A549 (cell line): ENCODE measurements at regions not wholly inside any gene's neighbourhood (a gene's known extent, or its start where the extent isn't known, plus 50 kb on each side); places are given as distances from the start of the nearest gene placed in this dataset.

Source experiments
- ATAC-seq, 2 experiments: fragments of 200-7000 bp in 1 of 2; fragments of >200 bp in 1 of 2; cut with Nextera tagmentation in 1 of 2; cut with Tn5 transposase in 1 of 2; 3 replicates each; pipeline versions ENCODE4 v1.8.0 to v1.9.1; 2018 to 2020; ENCODE audit warnings: mild to moderate bottlenecking in 1 of 2, moderate library complexity in 1 of 2
- CTCF ChIA-PET: fragments of 300-600 bp; sonication (Branson Sonifier 250); formaldehyde crosslinking; extraction: SDS; loops from one replicate; lab custom pipeline; 2021; ENCODE audit warnings: antibody characterized with exemption, inconsistent platforms; lab: Yijun Ruan, JAX
- POLR2A ChIA-PET: fragments of 350-600 bp; formaldehyde crosslinking; extraction: SDS; loops from one replicate; lab custom pipeline; 2021; ENCODE audit warnings: antibody characterized with exemption, inconsistent platforms; lab: Yijun Ruan, JAX
- DNase-seq, 2 experiments: peaks; one replicate each; pipeline versions ENCODE4 v3.0.0 to v3.0.0-alpha.2; 2011 to 2016; ENCODE audit warnings: low read depth in 1 of 2, low spot score in 1 of 2
- FAIRE-seq: peaks from 2 replicates; lab custom pipeline; 2011; peaks lifted over from hg19 to GRCh38; lab: Jason Lieb, UNC
- H3K27ac ChIP-seq, 2 experiments: fragments of >200 bp; sonication (Bioruptor Twin); formaldehyde crosslinking; 3 replicates each; pipeline ENCODE4 v1.5.1; 2016 to 2017
- H3K4me1 ChIP-seq: fragments of >200 bp; sonication (Bioruptor Twin); formaldehyde crosslinking; 3 replicates; pipeline ENCODE4 v1.6.1; 2016
- H3K4me2 ChIP-seq: fragments of >200 bp; sonication (Bioruptor Twin); formaldehyde crosslinking; 3 replicates; pipeline ENCODE4 v1.6.1; 2016
- H3K4me3 ChIP-seq: fragments of >200 bp; sonication (Bioruptor Twin); formaldehyde crosslinking; 3 replicates; pipeline ENCODE4 v1.5.1; 2016
- H3K9me3 ChIP-seq: fragments of >200 bp; sonication (Bioruptor Twin); formaldehyde crosslinking; 3 replicates; pipeline ENCODE4 v1.6.1; 2016
- BHLHE40 ChIP-seq: IDR thresholded peaks from 2 replicates; pipeline ENCODE4 v1.6.1; 2012; ENCODE audit warnings: low read depth, low read length, inconsistent platforms
- CHD4 ChIP-seq: fragments of 200-600 bp; sonication (generic); IDR thresholded peaks from 2 replicates; pipeline ENCODE4 v1.6.1; 2016; ENCODE audit warnings: antibody characterized with exemption, mild to moderate bottlenecking, borderline replicate concordance
- EHMT2 ChIP-seq: fragments of 200-600 bp; sonication (generic); IDR thresholded peaks from 2 replicates; pipeline ENCODE4 v1.6.1; 2016; ENCODE audit warnings: antibody characterized with exemption, low read depth, mild to moderate bottlenecking, moderate library complexity
- FOSB ChIP-seq: fragments of 250-450 bp; sonication (Bioruptor Pico); IDR thresholded peaks from 2 replicates; pipeline ENCODE4 v1.5.0; 2020; ENCODE audit warnings: mild to moderate bottlenecking, moderate library complexity
- FOSL2 ChIP-seq, 2 experiments: fragments of 450-650 bp in 1 of 2; fragments of >200 bp in 1 of 2; sonication (Bioruptor Twin) in 1 of 2; formaldehyde crosslinking; IDR thresholded peaks; 2 replicates each; pipeline versions ENCODE4 v1.5.0 to v1.6.1; 2016 to 2020; ENCODE audit warnings: mild to moderate bottlenecking in 1 of 2, moderate library complexity in 1 of 2
- GATA3 ChIP-seq: IDR thresholded peaks from 2 replicates; pipeline ENCODE4 v1.6.1; 2012; ENCODE audit warnings: borderline replicate concordance
- HOXB13 ChIP-seq: fragments of 250-450 bp; sonication (Bioruptor Pico); IDR thresholded peaks from 2 replicates; pipeline ENCODE4 v1.5.0; 2020; ENCODE audit warnings: low read depth, mild to moderate bottlenecking, moderate library complexity
- HOXB5 ChIP-seq: fragments of 250-450 bp; sonication (Bioruptor Pico); IDR thresholded peaks from 2 replicates; pipeline ENCODE4 v1.5.0; 2020; ENCODE audit warnings: mild to moderate bottlenecking, moderate library complexity
- JUN ChIP-seq, 2 experiments: fragments of >200 bp; sonication (Bioruptor Twin); formaldehyde crosslinking; IDR thresholded peaks; 2 replicates in 1 of 2; 3 replicates in 1 of 2; pipeline ENCODE4 v1.6.1; 2016 to 2017
- JUNB ChIP-seq: fragments of >200 bp; sonication (Bioruptor Twin); formaldehyde crosslinking; IDR thresholded peaks from 2 replicates; pipeline ENCODE4 v1.6.1; 2016
- MAFK ChIP-seq: fragments of 450-650 bp; IDR thresholded peaks from 2 replicates; pipeline ENCODE4 v1.6.1; 2014; ENCODE audit not compliant: partially characterized antibody
- MAZ ChIP-seq: fragments of 150-350 bp; IDR thresholded peaks from 2 replicates; pipeline ENCODE4 v1.6.1; 2014; ENCODE audit warnings: antibody characterized with exemption, low read depth, low read length, borderline replicate concordance
- NFE2L2 ChIP-seq: fragments of 150-350 bp; conservative IDR thresholded peaks from 2 replicates; pipeline ENCODE4 v1.6.1; 2014; ENCODE audit warnings: low read length
- NR3C1 ChIP-seq: fragments of >200 bp; sonication (Bioruptor Twin); formaldehyde crosslinking; IDR thresholded peaks from 3 replicates; pipeline ENCODE4 v1.6.1; 2017
- PHF8 ChIP-seq: fragments of 200-600 bp; sonication (generic); IDR thresholded peaks from 2 replicates; pipeline ENCODE4 v1.6.1; 2016; ENCODE audit warnings: low read depth, mild to moderate bottlenecking, antibody characterized with exemption, moderate library complexity, borderline replicate concordance
- POLR2A ChIP-seq: IDR thresholded peaks from 2 replicates; pipeline ENCODE4 v1.6.1; 2012; ENCODE audit warnings: mild to moderate bottlenecking, low read length
- TFCP2L1 ChIP-seq: fragments of 250-450 bp; sonication (Bioruptor Pico); IDR thresholded peaks from 2 replicates; pipeline ENCODE4 v1.5.0; 2021; ENCODE audit warnings: mild to moderate bottlenecking
- TP53 ChIP-seq: fragments of 250-450 bp; sonication (Bioruptor Pico); IDR thresholded peaks from 2 replicates; pipeline ENCODE4 v1.5.0; 2021; ENCODE audit warnings: mild to moderate bottlenecking, moderate library complexity
- WGBS: methylation state at CpG from one replicate; pipeline ENCODE4 v1.1.6; 2017; ENCODE audit errors: missing lambda C conversion rate; 5-methylcytosine and 5-hydroxymethylcytosine counted together
- TF ChIP-seq, protein P1 (sequence below): fragments of 250-450 bp; sonication (Bioruptor Pico); IDR thresholded peaks from 2 replicates; pipeline ENCODE4 v1.5.0; 2020; ENCODE audit warnings: low read depth, mild to moderate bottlenecking, moderate library complexity
- TF ChIP-seq, protein P2 (sequence below): fragments of >200 bp; sonication (Bioruptor Twin); formaldehyde crosslinking; IDR thresholded peaks from 3 replicates; pipeline ENCODE4 v1.6.1; 2016

- DNase-seq (no peak), FAIRE-seq (no peak)
- WGBS: 49% methylated on average over 4 of the region's 4 CpGs
- H3K4me3 ChIP-seq: no peak overlapping the region
- POLR2A ChIA-PET: no interaction called here
- no peak overlapping the region for H3K4me2 ChIP-seq
- H3K9me3 ChIP-seq: no peaks in the 10 kb centered on the region
- no peak overlapping the region for H3K27ac ChIP-seq
- CTCF ChIA-PET: interaction anchor here (0.6 kb wide), 1 partner anchor 934 kb away, joined by 3 read pairs; no protein-coding TSS in a partner anchor
- TF ChIP-seq GATA3 (no peak), POLR2A (no peak), FOSL2 (IDR thresholded peaks at IDR 0.05) (no peak), FOSL2 (CRISPR knock-in tag; IDR thresholded peaks at IDR 0.05) (no peak), NR3C1 (no peak), HOXB5 (no peak), MAFK (no peak), EHMT2 (no peak), TP53 (CRISPR knock-in tag) (no peak), JUNB (no peak), MAZ (no peak), PHF8 (no peak), BHLHE40 (no peak), FOSB (CRISPR knock-in tag) (no peak), TFCP2L1 (CRISPR knock-in tag) (no peak), NFE2L2 (no peak)
- TF ChIP-seq, protein P1, sequence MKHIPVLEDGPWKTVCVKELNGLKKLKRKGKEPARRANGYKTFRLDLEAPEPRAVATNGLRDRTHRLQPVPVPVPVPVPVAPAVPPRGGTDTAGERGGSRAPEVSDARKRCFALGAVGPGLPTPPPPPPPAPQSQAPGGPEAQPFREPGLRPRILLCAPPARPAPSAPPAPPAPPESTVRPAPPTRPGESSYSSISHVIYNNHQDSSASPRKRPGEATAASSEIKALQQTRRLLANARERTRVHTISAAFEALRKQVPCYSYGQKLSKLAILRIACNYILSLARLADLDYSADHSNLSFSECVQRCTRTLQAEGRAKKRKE: no peak
- TF ChIP-seq, protein P2, sequence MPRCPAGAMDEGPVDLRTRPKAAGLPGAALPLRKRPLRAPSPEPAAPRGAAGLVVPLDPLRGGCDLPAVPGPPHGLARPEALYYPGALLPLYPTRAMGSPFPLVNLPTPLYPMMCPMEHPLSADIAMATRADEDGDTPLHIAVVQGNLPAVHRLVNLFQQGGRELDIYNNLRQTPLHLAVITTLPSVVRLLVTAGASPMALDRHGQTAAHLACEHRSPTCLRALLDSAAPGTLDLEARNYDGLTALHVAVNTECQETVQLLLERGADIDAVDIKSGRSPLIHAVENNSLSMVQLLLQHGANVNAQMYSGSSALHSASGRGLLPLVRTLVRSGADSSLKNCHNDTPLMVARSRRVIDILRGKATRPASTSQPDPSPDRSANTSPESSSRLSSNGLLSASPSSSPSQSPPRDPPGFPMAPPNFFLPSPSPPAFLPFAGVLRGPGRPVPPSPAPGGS: no peak
- TF ChIP-seq, all 56 proteins: peak for 0
- ATAC-seq: no peak
- no peaks in the 10 kb centered on the region for H3K4me1 ChIP-seq
Measured at GRCh38 chr2:44883356-44883755, 58.1 kb upstream of the SIX3 start.

GRCh38 chr2:44884231-44884630, 57.3 kb upstream of the SIX3 start:
- no peak for FAIRE-seq
- CTCF ChIA-PET: interaction anchor here (0.5 to 0.6 kb wide), 4 partner anchors 401 to 936 kb away, joined by 3 read pairs; no protein-coding TSS in a partner anchor
- Histone ChIP-seq H3K4me2 (no peak overlapping the region), H3K9me3 (no peaks in the 10 kb centered on the region), H3K4me3 (no peak overlapping the region), H3K27ac (no peak overlapping the region), H3K4me1 (no peaks in the 10 kb centered on the region)
- no peak for ATAC-seq
- 70% methylated on average over 3 of the region's 3 CpGs for WGBS
- TF ChIP-seq FOSB (CRISPR knock-in tag): no peak
- no peak for TF ChIP-seq CHD4
- TF ChIP-seq HOXB13: no peak
- TF ChIP-seq JUN (IDR thresholded peaks at IDR 0.05): no peak
- TF ChIP-seq NFE2L2: no peak
- no peak for DNase-seq
- POLR2A ChIA-PET: no interaction called here

GRCh38 chr2:44884677-44885076, 56.8 kb upstream of the SIX3 start:
- ATAC-seq: no peak
- H3K4me3 ChIP-seq: no peak overlapping the region
- TF ChIP-seq, protein P2: no peak
- peak; percentile 93 for TF ChIP-seq MAFK
- TF ChIP-seq, all 56 proteins: peak for 1
- no peak for DNase-seq
- no peak for FAIRE-seq
- WGBS: 46% methylated on average over 3 of the region's 3 CpGs
- ChIA-PET POLR2A (no interaction called here), CTCF (no interaction called here)
- Histone ChIP-seq H3K4me1 (no peaks in the 10 kb centered on the region), H3K4me2 (no peak overlapping the region), H3K27ac (no peak overlapping the region), H3K9me3 (no peaks in the 10 kb centered on the region)
